H9 (cell line): ENCODE measurements at regions not wholly inside any gene's neighbourhood (a gene's known extent, or its start where the extent isn't known, plus 50 kb on each side); places are given as distances from the start of the nearest gene placed in this dataset.

Source experiments
- DNase-seq: peaks from one replicate; pipeline ENCODE4 v3.0.0-alpha.2; 2017
- H2AFZ ChIP-seq: one replicate; pipeline ENCODE4 v1.6.1; 2013; ENCODE audit warnings: mild to moderate bottlenecking, low read length, control low read depth, moderate library complexity
- H2AK5ac ChIP-seq: 2 replicates; pipeline ENCODE4 v1.6.1; 2013; ENCODE audit warnings: low read length, control low read depth, mixed read lengths; ENCODE audit not compliant: insufficient read length
- H2BK120ac ChIP-seq: one replicate; pipeline ENCODE4 v1.6.1; 2013; ENCODE audit warnings: low read depth, mild to moderate bottlenecking, low read length, control low read depth, inconsistent platforms; ENCODE audit not compliant: poor library complexity, severe bottlenecking
- H2BK12ac ChIP-seq: 2 replicates; pipeline ENCODE4 v1.6.1; 2013; ENCODE audit warnings: low read length, control low read depth, mixed read lengths, low read depth; ENCODE audit not compliant: insufficient read length
- H2BK15ac ChIP-seq: 2 replicates; pipeline ENCODE4 v1.6.1; 2013; ENCODE audit warnings: low read depth, low read length, control low read depth
- H2BK20ac ChIP-seq: one replicate; pipeline ENCODE4 v1.6.1; 2013; ENCODE audit warnings: low read depth, mild to moderate bottlenecking, low read length, control low read depth, inconsistent platforms; ENCODE audit not compliant: poor library complexity, severe bottlenecking
- H2BK5ac ChIP-seq: 2 replicates; pipeline ENCODE4 v1.6.1; 2013; ENCODE audit warnings: low read length, control low read depth, mixed read lengths; ENCODE audit not compliant: insufficient read length
- H3K14ac ChIP-seq: 2 replicates; pipeline ENCODE4 v1.6.1; 2013; ENCODE audit warnings: low read length, control low read depth; ENCODE audit not compliant: insufficient read depth
- H3K18ac ChIP-seq: 2 replicates; pipeline ENCODE4 v1.6.1; 2013; ENCODE audit warnings: low read depth, mild to moderate bottlenecking, mixed read lengths, low read length, control low read depth; ENCODE audit not compliant: insufficient read length
- H3K23ac ChIP-seq: 2 replicates; pipeline ENCODE4 v1.6.1; 2013; ENCODE audit warnings: low read length, control low read depth, mixed read lengths, low read depth; ENCODE audit not compliant: insufficient read length
- H3K23me2 ChIP-seq: 2 replicates; pipeline ENCODE4 v1.6.1; 2013; ENCODE audit warnings: low read depth, mild to moderate bottlenecking, mixed read lengths, low read length, control low read depth; ENCODE audit not compliant: insufficient read length, poor library complexity, severe bottlenecking
- H3K27ac ChIP-seq: 2 replicates; pipeline ENCODE4 v1.5.1; 2013; ENCODE audit warnings: low read length, control low read depth, mixed read lengths, low read depth; ENCODE audit not compliant: insufficient read length
- H3K27me3 ChIP-seq: 2 replicates; pipeline ENCODE4 v1.6.1; 2013; ENCODE audit warnings: low read length, control low read depth, inconsistent platforms; ENCODE audit not compliant: insufficient read depth
- H3K4ac ChIP-seq: 2 replicates; pipeline ENCODE4 v1.6.1; 2013; ENCODE audit warnings: low read depth, mild to moderate bottlenecking, control low read depth, inconsistent platforms, low read length, moderate library complexity
- H3K4me1 ChIP-seq: 2 replicates; pipeline ENCODE4 v1.6.1; 2013; ENCODE audit warnings: low read length, control low read depth, inconsistent platforms; ENCODE audit not compliant: insufficient read depth
- H3K4me2 ChIP-seq: 2 replicates; pipeline ENCODE4 v1.6.1; 2013; ENCODE audit warnings: low read length, control low read depth, mixed read lengths; ENCODE audit not compliant: insufficient read length, insufficient read depth
- H3K56ac ChIP-seq: 2 replicates; pipeline ENCODE4 v1.6.1; 2013; ENCODE audit warnings: low read depth, mild to moderate bottlenecking, mixed read lengths, low read length, control low read depth; ENCODE audit not compliant: insufficient read length
- H3K79me1 ChIP-seq: 2 replicates; pipeline ENCODE4 v1.6.1; 2013; ENCODE audit warnings: low read depth, mild to moderate bottlenecking, moderate library complexity, low read length, control low read depth, inconsistent platforms; ENCODE audit not compliant: insufficient read depth, poor library complexity, severe bottlenecking
- H3K79me2 ChIP-seq: 2 replicates; pipeline ENCODE4 v1.6.1; 2013; ENCODE audit warnings: low read length, control low read depth, inconsistent platforms; ENCODE audit not compliant: insufficient read depth
- H3K9ac ChIP-seq: 2 replicates; pipeline ENCODE4 v1.6.1; 2013; ENCODE audit warnings: low read length, control low read depth, mixed read lengths; ENCODE audit not compliant: insufficient read length; ENCODE audit errors: extremely low read depth
- H3K9me3 ChIP-seq: one replicate; pipeline ENCODE4 v1.6.1; 2013; ENCODE audit warnings: low read depth, low read length, inconsistent platforms; ENCODE audit not compliant: control insufficient read depth
- H3T11ph ChIP-seq: one replicate; pipeline ENCODE4 v1.6.1; 2013; ENCODE audit warnings: mild to moderate bottlenecking, low read length, control low read depth, inconsistent platforms
- H4K20me1 ChIP-seq: one replicate; pipeline ENCODE4 v1.6.1; 2013; ENCODE audit not compliant: control insufficient read depth, insufficient read length, insufficient read depth
- H4K5ac ChIP-seq: 2 replicates; pipeline ENCODE4 v1.6.1; 2013; ENCODE audit warnings: low read depth, mild to moderate bottlenecking, mixed read lengths, low read length, control low read depth; ENCODE audit not compliant: insufficient read length
- H4K8ac ChIP-seq: replicated peaks from 2 replicates; pipeline ENCODE4 v1.6.1; 2013; ENCODE audit warnings: low read length, control low read depth, mixed read lengths, low read depth; ENCODE audit not compliant: insufficient read length
- H4K91ac ChIP-seq: 2 replicates; pipeline ENCODE4 v1.6.1; 2013; ENCODE audit warnings: low read depth, mild to moderate bottlenecking, moderate library complexity, mixed read lengths, low read length, control low read depth; ENCODE audit not compliant: insufficient read length
- H3K27ac Mint-ChIP-seq, 3 experiments: 2 replicates in 2 of 3; 3 replicates in 1 of 3; pipeline ENCODE4 v1.8.0; 2020 to 2021; ENCODE audit warnings: mixed read lengths in 3 of 3, mild to moderate bottlenecking in 1 of 3, moderate library complexity in 1 of 3
- H3K27me3 Mint-ChIP-seq: 2 replicates; pipeline ENCODE4 v1.8.0; 2021; ENCODE audit warnings: low read depth, mild to moderate bottlenecking, moderate library complexity, mixed read lengths
- H3K36me3 Mint-ChIP-seq, 3 experiments: 2 replicates in 2 of 3; 3 replicates in 1 of 3; pipeline ENCODE4 v1.8.0; 2020 to 2021; ENCODE audit warnings: low read depth in 3 of 3, mixed read lengths in 3 of 3; ENCODE audit not compliant: insufficient read depth in 1 of 3
- H3K4me1 Mint-ChIP-seq, 2 experiments: 2 replicates each; pipeline ENCODE4 v1.8.0; 2020; ENCODE audit warnings: mixed read lengths in 2 of 2
- H3K4me3 Mint-ChIP-seq, 2 experiments: 2 replicates in 1 of 2; 3 replicates in 1 of 2; pipeline ENCODE4 v1.8.0; 2020 to 2021; ENCODE audit warnings: mild to moderate bottlenecking in 2 of 2, mixed read lengths in 2 of 2, moderate library complexity in 1 of 2
- H3K9me3 Mint-ChIP-seq, 2 experiments: 2 replicates in 1 of 2; 3 replicates in 1 of 2; pipeline ENCODE4 v1.8.0; 2020; ENCODE audit warnings: mild to moderate bottlenecking in 2 of 2, mixed read lengths in 2 of 2, moderate library complexity in 1 of 2
- CTCF ChIP-seq: fragments of 200-600 bp; sonication (generic); conservative IDR thresholded peaks from 3 replicates; pipeline ENCODE4 v1.8.0; 2021; ENCODE audit warnings: antibody characterized with exemption, mild to moderate bottlenecking
- WGBS: extraction: QIAGEN DNeasy Blood & Tissue Kit; methylation state at CpG from one replicate; pipeline ENCODE4 v1.1.7; 2013; ENCODE audit warnings: missing lambda C conversion rate, low lambda C conversion rate, mixed read lengths; ENCODE audit not compliant: insufficient read length; ENCODE audit errors: extremely low coverage; 5-methylcytosine and 5-hydroxymethylcytosine counted together

GRCh38 chr2:9768388-9768787 lies 74.9 kb upstream of the TAF1B start:
- Histone ChIP-seq H2BK15ac (no peak overlapping the region), H3K23me2 (no peaks in the 10 kb centered on the region), H2BK120ac (no peak overlapping the region), H3K9ac (no peak overlapping the region), H2AFZ (no peak overlapping the region), H3T11ph (no peak overlapping the region), H2BK5ac (no peak overlapping the region), H3K23ac (no peak overlapping the region), H3K56ac (no peak overlapping the region), H2BK20ac (no peak overlapping the region), H3K79me1 (no peaks in the 10 kb centered on the region), H2BK12ac (no peak overlapping the region), H3K18ac (no peak overlapping the region), H3K27ac (no peak overlapping the region), H3K4me2 (no peak overlapping the region), H3K4me1 (peaks cover 3% of the 10 kb centered on the region), H4K91ac (no peak overlapping the region), H4K20me1 (no peaks in the 10 kb centered on the region), H4K5ac (no peak overlapping the region), H3K79me2 (no peaks in the 10 kb centered on the region), H4K8ac (no peak overlapping the region), H3K27me3 (no peaks in the 10 kb centered on the region), H3K4ac (no peak overlapping the region), H2AK5ac (no peak overlapping the region), H3K9me3 (no peaks in the 10 kb centered on the region), H3K14ac (no peak overlapping the region)
- no peaks in the 10 kb centered on the region for H3K36me3 Mint-ChIP-seq
- peak overlapping the region in 1 of 2 experiments; percentile 35; a peak in 1 of 5 replicates for H3K4me3 Mint-ChIP-seq
- peak; percentile 75 for TF ChIP-seq CTCF
- DNase-seq: peak; percentile 92
- H3K4me1 Mint-ChIP-seq: peaks cover 36 to 61% of the 10 kb centered on the region in 2 experiments
- peaks cover 11% of the 10 kb centered on the region for H3K27me3 Mint-ChIP-seq
- no peaks in the 10 kb centered on the region; a peak in 2 of 5 replicates for H3K9me3 Mint-ChIP-seq
- WGBS: no CpG with 5 or more reads among the region's 12 CpGs
- no peak overlapping the region for H3K27ac Mint-ChIP-seq
